PC-9 (cell line): ENCODE measurements at regions not wholly inside any gene's neighbourhood (a gene's known extent, or its start where the extent isn't known, plus 50 kb on each side); places are given as distances from the start of the nearest gene placed in this dataset.

ENCODE experiments used
- BruUV-seq: library from RNA; stranded (reverse); fragments of 400-500 nt; replicated peaks from 2 replicates; lab custom pipeline; 2021; lab: Mats Ljungman, UMichigan
- CTCF ChIA-PET: fragments of 300-600 bp; sonication (Branson Sonifier 250); formaldehyde crosslinking; loops from one replicate; lab custom pipeline; 2022; ENCODE audit warnings: antibody characterized with exemption; lab: Charles Lee
- POLR2A ChIA-PET: fragments of 300-600 bp; sonication (Branson Sonifier 250); formaldehyde crosslinking; loops from one replicate; lab custom pipeline; 2022; ENCODE audit warnings: antibody characterized with exemption; ENCODE audit not compliant: unreplicated experiment; lab: Charles Lee
- DNase-seq, 2 experiments: peaks; one replicate each; pipeline versions ENCODE4 v3.0.0 to v3.0.0-alpha.2; 2015 to 2022; ENCODE audit warnings: mixed read lengths in 1 of 2
- H2AFZ ChIP-seq: fragments of 200-600 bp; sonication (generic); 2 replicates; pipeline ENCODE4 v1.8.1; 2017; ENCODE audit warnings: antibody characterized with exemption
- H3F3A ChIP-seq: fragments of 200-600 bp; sonication (generic); 2 replicates; pipeline ENCODE4 v1.8.1; 2017; ENCODE audit warnings: antibody characterized with exemption, mild to moderate bottlenecking, low read depth; ENCODE audit not compliant: insufficient read depth
- H3K27ac ChIP-seq: fragments of 200-600 bp; sonication (generic); 2 replicates; pipeline ENCODE4 v1.6.1; 2016; ENCODE audit warnings: mixed run types
- H3K27me3 ChIP-seq: fragments of 200-600 bp; sonication (generic); 2 replicates; pipeline ENCODE4 v1.6.1; 2016; ENCODE audit warnings: low read depth, mixed run types; ENCODE audit not compliant: insufficient read depth
- H3K36me3 ChIP-seq: fragments of 200-600 bp; sonication (generic); 2 replicates; pipeline ENCODE4 v1.6.1; 2016; ENCODE audit warnings: low read depth, mixed run types
- H3K4me1 ChIP-seq: fragments of 200-600 bp; sonication (generic); replicated peaks from 2 replicates; pipeline ENCODE4 v1.6.1; 2016; ENCODE audit warnings: mixed run types; ENCODE audit not compliant: insufficient read depth
- H3K4me2 ChIP-seq: fragments of 200-600 bp; sonication (generic); 2 replicates; pipeline ENCODE4 v1.6.1; 2017; ENCODE audit warnings: mixed run types
- H3K4me3 ChIP-seq: fragments of 200-600 bp; sonication (generic); 2 replicates; pipeline ENCODE4 v1.6.1; 2016; ENCODE audit warnings: mixed run types
- H3K79me2 ChIP-seq: fragments of 200-600 bp; sonication (generic); 2 replicates; pipeline ENCODE4 v1.6.1; 2017; ENCODE audit warnings: low read depth, mixed run types
- H3K9me2 ChIP-seq: fragments of 200-600 bp; sonication (generic); 2 replicates; pipeline ENCODE4 v1.8.1; 2017; ENCODE audit warnings: mild to moderate bottlenecking; ENCODE audit not compliant: insufficient read depth
- H3K9me3 ChIP-seq: fragments of 200-600 bp; sonication (generic); 2 replicates; pipeline ENCODE4 v1.8.1; 2016; ENCODE audit warnings: low read depth; ENCODE audit not compliant: insufficient read depth
- H4K20me1 ChIP-seq: fragments of 200-600 bp; sonication (generic); 2 replicates; pipeline ENCODE4 v1.8.1; 2017; ENCODE audit not compliant: insufficient read depth
- EZH2 ChIP-seq: fragments of 200-600 bp; sonication (generic); IDR thresholded peaks from 2 replicates; pipeline ENCODE4 v1.8.0; 2017; ENCODE audit warnings: antibody characterized with exemption, low read depth
- intact Hi-C: fragments of 100-400 bp; cut with micrococcal nuclease; formaldehyde crosslinking; loops from one replicate; pipeline ENCODE4 v1.10.0; 2022; ENCODE audit not compliant: unreplicated experiment
- TF ChIP-seq, protein P1 (sequence below): fragments of 200-600 bp; sonication (generic); conservative IDR thresholded peaks from 2 replicates; pipeline ENCODE4 v1.6.1; 2017; ENCODE audit warnings: mixed run types, antibody characterized with exemption, mild to moderate bottlenecking, moderate library complexity

DNA sequence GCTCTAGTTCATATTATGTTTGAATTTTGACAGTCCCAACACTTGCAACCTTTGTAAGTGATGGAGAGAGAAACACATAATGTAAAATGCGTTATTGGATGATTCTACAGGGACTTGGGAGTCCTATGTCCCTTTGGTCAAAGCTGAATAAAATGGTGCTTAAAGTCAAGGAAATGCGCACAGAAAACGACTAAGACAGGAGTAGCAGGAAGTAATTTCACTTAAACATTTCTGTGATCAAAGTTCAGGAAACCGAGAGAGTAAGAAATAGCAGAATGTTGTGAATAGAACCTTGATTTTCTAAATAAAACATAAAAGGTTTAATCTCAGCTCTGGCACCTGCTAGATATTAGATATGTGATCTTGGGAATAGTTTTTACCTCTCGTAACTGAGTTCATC is 2339.2 kb downstream of the MAT2B start:
- Histone ChIP-seq H3F3A (no peaks in the 10 kb centered on the region), H3K9me3 (no peaks in the 10 kb centered on the region), H3K9me2 (no peaks in the 10 kb centered on the region), H3K4me3 (no peak overlapping the region), H3K27ac (no peak overlapping the region), H2AFZ (no peak overlapping the region), H3K4me1 (no peaks in the 10 kb centered on the region), H3K36me3 (no peaks in the 10 kb centered on the region), H4K20me1 (no peaks in the 10 kb centered on the region), H3K79me2 (no peaks in the 10 kb centered on the region), H3K4me2 (no peak overlapping the region), H3K27me3 (no peaks in the 10 kb centered on the region; the same call in 1 of the 2 replicates)
- BruUV-seq, result no TSS peak
- ChIA-PET POLR2A (no interaction called here), CTCF (no interaction called here)
- intact Hi-C loops, result no loop called here
- TF ChIP-seq, protein P1, sequence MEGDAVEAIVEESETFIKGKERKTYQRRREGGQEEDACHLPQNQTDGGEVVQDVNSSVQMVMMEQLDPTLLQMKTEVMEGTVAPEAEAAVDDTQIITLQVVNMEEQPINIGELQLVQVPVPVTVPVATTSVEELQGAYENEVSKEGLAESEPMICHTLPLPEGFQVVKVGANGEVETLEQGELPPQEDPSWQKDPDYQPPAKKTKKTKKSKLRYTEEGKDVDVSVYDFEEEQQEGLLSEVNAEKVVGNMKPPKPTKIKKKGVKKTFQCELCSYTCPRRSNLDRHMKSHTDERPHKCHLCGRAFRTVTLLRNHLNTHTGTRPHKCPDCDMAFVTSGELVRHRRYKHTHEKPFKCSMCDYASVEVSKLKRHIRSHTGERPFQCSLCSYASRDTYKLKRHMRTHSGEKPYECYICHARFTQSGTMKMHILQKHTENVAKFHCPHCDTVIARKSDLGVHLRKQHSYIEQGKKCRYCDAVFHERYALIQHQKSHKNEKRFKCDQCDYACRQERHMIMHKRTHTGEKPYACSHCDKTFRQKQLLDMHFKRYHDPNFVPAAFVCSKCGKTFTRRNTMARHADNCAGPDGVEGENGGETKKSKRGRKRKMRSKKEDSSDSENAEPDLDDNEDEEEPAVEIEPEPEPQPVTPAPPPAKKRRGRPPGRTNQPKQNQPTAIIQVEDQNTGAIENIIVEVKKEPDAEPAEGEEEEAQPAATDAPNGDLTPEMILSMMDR, result no peak
- TF ChIP-seq EZH2, result no peak
- DNase-seq, result no peak

DNA sequence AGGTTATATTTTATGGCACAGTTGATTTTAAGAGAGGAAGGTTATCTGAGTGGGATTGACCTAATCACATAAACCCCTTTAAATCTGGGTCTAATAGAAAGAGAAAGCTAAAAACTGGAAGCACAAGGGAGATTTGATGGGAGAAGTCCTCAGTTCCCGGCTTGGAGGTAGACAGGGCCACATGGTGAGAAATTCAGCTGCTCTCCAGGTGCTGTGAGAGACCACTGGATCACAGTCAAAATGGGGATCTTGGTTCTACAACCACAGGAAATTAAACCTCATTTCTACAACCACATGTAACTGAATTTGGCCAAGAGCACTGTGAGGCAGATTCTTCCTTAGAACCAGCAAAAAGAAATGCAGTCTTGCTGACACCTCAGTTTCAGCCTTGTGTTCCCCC is 2352.7 kb downstream of the MAT2B start:
- H2AFZ ChIP-seq, result no peak overlapping the region
- ChIA-PET CTCF (no interaction called here), POLR2A (no interaction called here)
- H3K27ac ChIP-seq, result no peak overlapping the region
- TF ChIP-seq, protein P1, result no peak
- no peaks in the 10 kb centered on the region for H3K9me2 ChIP-seq
- H3K36me3 ChIP-seq, result no peaks in the 10 kb centered on the region
- H4K20me1 ChIP-seq, result no peaks in the 10 kb centered on the region
- no peak for DNase-seq
- H3K79me2 ChIP-seq, result no peaks in the 10 kb centered on the region
- no peaks in the 10 kb centered on the region for H3F3A ChIP-seq
- BruUV-seq, result no TSS peak
- no peaks in the 10 kb centered on the region for H3K4me1 ChIP-seq
- H3K4me3 ChIP-seq, result no peak overlapping the region
- H3K27me3 ChIP-seq, result 0 out of 2 replicates have a peak, but pooled peaks cover 2% of the 10 kb centered on the region
- intact Hi-C loops, result no loop called here
- no peaks in the 10 kb centered on the region for H3K9me3 ChIP-seq
- no peak overlapping the region for H3K4me2 ChIP-seq

GRCh38 chr5:165859251-165859650 is 2353.8 kb downstream of the MAT2B start:
- BruUV-seq, result no TSS peak
- Histone ChIP-seq H3K27me3 (no peaks in the 10 kb centered on the region), H3K9me2 (no peaks in the 10 kb centered on the region), H3K4me2 (no peak overlapping the region), H2AFZ (no peak overlapping the region), H3K4me1 (no peaks in the 10 kb centered on the region), H3K36me3 (no peaks in the 10 kb centered on the region), H3K4me3 (no peak overlapping the region), H3K27ac (no peak overlapping the region), H4K20me1 (no peaks in the 10 kb centered on the region), H3K79me2 (no peaks in the 10 kb centered on the region), H3K9me3 (no peaks in the 10 kb centered on the region), H3F3A (no peaks in the 10 kb centered on the region)
- TF ChIP-seq, protein P1, result no peak
- no peak for TF ChIP-seq EZH2
- ChIA-PET CTCF (no interaction called here), POLR2A (no interaction called here)
- intact Hi-C loops, result no loop called here
- no peak for DNase-seq
